GM12878 (cell line): ENCODE measurements at regions not wholly inside any gene's neighbourhood (a gene's known extent, or its start where the extent isn't known, plus 50 kb on each side); places are given as distances from the start of the nearest gene placed in this dataset.

ENCODE experiments used
- CBFB ChIP-seq: IDR thresholded peaks from 2 replicates; pipeline ENCODE4 v1.6.1; 2016; ENCODE audit warnings: antibody characterized with exemption, low read depth
- HDAC2 ChIP-seq: fragments of 200-600 bp; sonication (generic); IDR thresholded peaks from 2 replicates; pipeline ENCODE4 v1.6.1; 2017
- NFYB ChIP-seq: IDR thresholded peaks from 2 replicates; pipeline ENCODE4 v1.6.1; 2011; ENCODE audit warnings: low read depth, mild to moderate bottlenecking, low read length, improper control_type of control experiment, moderate library complexity; ENCODE audit not compliant: insufficient read depth
- POLR2AphosphoS2 ChIP-seq: IDR thresholded peaks from 2 replicates; pipeline ENCODE4 v1.6.1; 2011; ENCODE audit warnings: low read depth, mild to moderate bottlenecking, low read length, improper control_type of control experiment, moderate library complexity
- POLR2AphosphoS5 ChIP-seq: IDR thresholded peaks from 2 replicates; pipeline ENCODE4 v1.6.1; 2011; ENCODE audit warnings: mild to moderate bottlenecking, low read length, inconsistent platforms
- SP1 ChIP-seq: IDR thresholded peaks from one replicate; pipeline ENCODE4 v1.6.1; 2011; ENCODE audit warnings: low read depth, low read length
- TARDBP ChIP-seq: IDR thresholded peaks from 2 replicates; pipeline ENCODE4 v1.6.1; 2016; ENCODE audit warnings: borderline replicate concordance
- TBL1XR1 ChIP-seq: IDR thresholded peaks from 2 replicates; pipeline ENCODE4 v1.6.1; 2012; ENCODE audit warnings: low read depth, low read length, improper control_type of control experiment
- YBX1 ChIP-seq: fragments of 450-650 bp; IDR thresholded peaks from 2 replicates; pipeline ENCODE4 v1.6.1; 2016; ENCODE audit warnings: antibody characterized with exemption
- TF ChIP-seq, protein P1 (sequence below): IDR thresholded peaks from 2 replicates; pipeline ENCODE4 v1.6.1; 2011; ENCODE audit warnings: low read depth, mild to moderate bottlenecking, low read length, moderate library complexity, borderline replicate concordance; ENCODE audit errors: extremely low read depth
- TF ChIP-seq, protein P2 (sequence below), 3 experiments: IDR thresholded peaks in 2 of 3; conservative IDR thresholded peaks in 1 of 3; 2 replicates each; pipeline ENCODE4 v1.5.1; 2011; ENCODE audit warnings: low read depth in 3 of 3, low read length in 3 of 3, mild to moderate bottlenecking in 3 of 3, control low read depth in 2 of 3, moderate library complexity in 2 of 3, inconsistent platforms in 1 of 3, mixed read lengths in 1 of 3; ENCODE audit not compliant: control insufficient read depth in 2 of 3, insufficient read depth in 1 of 3; ENCODE audit errors: extremely low read depth in 1 of 3
- TF ChIP-seq, protein P3 (sequence below): IDR thresholded peaks from 2 replicates; pipeline ENCODE4 v1.6.1; 2012; ENCODE audit warnings: low read depth, low read length, improper control_type of control experiment

DNA sequence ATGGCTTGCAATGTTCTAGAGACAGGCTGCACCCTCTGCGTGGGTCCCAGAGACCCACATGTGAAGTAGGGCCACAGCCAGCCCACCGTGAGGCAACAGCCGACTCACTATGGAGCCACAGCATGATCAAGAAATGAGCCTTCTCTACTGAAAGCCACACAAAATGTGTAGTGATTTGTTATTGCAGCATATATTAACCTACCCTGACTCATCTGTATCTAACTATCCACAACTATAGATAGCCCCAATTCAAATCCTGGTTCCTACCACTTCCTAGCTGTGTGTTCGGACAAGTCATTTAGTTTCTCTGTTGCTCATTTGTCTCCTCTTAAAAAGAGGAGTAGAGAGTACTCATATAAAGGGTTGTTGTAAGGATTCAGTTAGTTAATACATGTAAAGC is 1152.3 kb downstream of the BCL11B start:
- TF ChIP-seq YBX1 (no peak), CBFB (no peak), TBL1XR1 (no peak), HDAC2 (no peak), POLR2AphosphoS5 (no peak), SP1 (no peak), TARDBP (no peak), NFYB (no peak), POLR2AphosphoS2 (no peak)
- TF ChIP-seq, protein P1, sequence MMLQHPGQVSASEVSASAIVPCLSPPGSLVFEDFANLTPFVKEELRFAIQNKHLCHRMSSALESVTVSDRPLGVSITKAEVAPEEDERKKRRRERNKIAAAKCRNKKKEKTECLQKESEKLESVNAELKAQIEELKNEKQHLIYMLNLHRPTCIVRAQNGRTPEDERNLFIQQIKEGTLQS, result no peak
- TF ChIP-seq, protein P2, sequence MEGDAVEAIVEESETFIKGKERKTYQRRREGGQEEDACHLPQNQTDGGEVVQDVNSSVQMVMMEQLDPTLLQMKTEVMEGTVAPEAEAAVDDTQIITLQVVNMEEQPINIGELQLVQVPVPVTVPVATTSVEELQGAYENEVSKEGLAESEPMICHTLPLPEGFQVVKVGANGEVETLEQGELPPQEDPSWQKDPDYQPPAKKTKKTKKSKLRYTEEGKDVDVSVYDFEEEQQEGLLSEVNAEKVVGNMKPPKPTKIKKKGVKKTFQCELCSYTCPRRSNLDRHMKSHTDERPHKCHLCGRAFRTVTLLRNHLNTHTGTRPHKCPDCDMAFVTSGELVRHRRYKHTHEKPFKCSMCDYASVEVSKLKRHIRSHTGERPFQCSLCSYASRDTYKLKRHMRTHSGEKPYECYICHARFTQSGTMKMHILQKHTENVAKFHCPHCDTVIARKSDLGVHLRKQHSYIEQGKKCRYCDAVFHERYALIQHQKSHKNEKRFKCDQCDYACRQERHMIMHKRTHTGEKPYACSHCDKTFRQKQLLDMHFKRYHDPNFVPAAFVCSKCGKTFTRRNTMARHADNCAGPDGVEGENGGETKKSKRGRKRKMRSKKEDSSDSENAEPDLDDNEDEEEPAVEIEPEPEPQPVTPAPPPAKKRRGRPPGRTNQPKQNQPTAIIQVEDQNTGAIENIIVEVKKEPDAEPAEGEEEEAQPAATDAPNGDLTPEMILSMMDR (IDR thresholded peaks at IDR 0.05 in 2 of 3, conservative IDR thresholded peaks at IDR 0.05 in 1 of 3; ENCODE audit: control insufficient read depth in 2 of 3, extremely low read depth in 1 of 3, insufficient read depth in 1 of 3, low read depth in 3 of 3, low read length in 3 of 3), result no peak
- TF ChIP-seq, protein P3, sequence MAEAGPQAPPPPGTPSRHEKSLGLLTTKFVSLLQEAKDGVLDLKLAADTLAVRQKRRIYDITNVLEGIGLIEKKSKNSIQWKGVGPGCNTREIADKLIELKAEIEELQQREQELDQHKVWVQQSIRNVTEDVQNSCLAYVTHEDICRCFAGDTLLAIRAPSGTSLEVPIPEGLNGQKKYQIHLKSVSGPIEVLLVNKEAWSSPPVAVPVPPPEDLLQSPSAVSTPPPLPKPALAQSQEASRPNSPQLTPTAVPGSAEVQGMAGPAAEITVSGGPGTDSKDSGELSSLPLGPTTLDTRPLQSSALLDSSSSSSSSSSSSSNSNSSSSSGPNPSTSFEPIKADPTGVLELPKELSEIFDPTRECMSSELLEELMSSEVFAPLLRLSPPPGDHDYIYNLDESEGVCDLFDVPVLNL, result no peak
